ENCODE measurements at regions not wholly inside any gene's neighbourhood (a gene's known extent, or its start where the extent isn't known, plus 50 kb on each side); places are given as distances from the start of the nearest gene placed in this dataset.

- no peak for TF ChIP-seq TAF1 (IDR thresholded peaks at IDR 0.05; ENCODE audit: low read depth, low read length)
- no peak for TF ChIP-seq SPI1 (IDR thresholded peaks at IDR 0.05; ENCODE audit: low read depth, low read length)
- TF ChIP-seq POU2F2 (IDR thresholded peaks at IDR 0.05; ENCODE audit: low read depth, low read length): no peak
- no peak for TF ChIP-seq PAX5 (IDR thresholded peaks at IDR 0.05; ENCODE audit: insufficient read depth, low read length, severe bottlenecking)
- no peak for TF ChIP-seq POLR2A (IDR thresholded peaks at IDR 0.05; ENCODE audit: low read depth, low read length)
- TF ChIP-seq POLR2AphosphoS5 (IDR thresholded peaks at IDR 0.05; ENCODE audit: low read depth, low read length): no peak
- FAIRE-seq: no peak
- DNase-seq (ENCODE audit: insufficient read length, low spot score): no peak
These were observed 153.8 kb downstream of the DEPDC1B start for GRCh38 chr5:60546207-60546606.

DNA sequence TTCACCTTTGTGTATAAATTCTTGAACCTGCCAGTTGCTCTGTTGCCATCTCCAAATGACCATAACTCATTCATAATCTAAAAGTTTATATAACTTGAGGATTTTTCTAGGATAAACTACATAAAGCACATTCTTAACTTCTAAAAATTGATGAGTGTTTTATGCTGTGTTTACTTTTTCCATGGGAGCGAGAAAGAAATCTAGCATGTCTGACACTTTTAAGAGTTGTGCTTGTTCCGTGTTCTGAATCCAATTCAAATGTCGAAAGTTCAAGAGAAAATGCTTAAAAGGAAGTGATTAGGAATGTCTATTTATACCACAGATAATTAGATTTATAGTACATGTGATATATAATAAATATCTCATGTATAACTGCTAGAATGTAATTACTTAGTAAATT lies 154.4 kb downstream of the DEPDC1B start:
- TF ChIP-seq POU2F2 (IDR thresholded peaks at IDR 0.05; ENCODE audit: low read depth, low read length) (no peak), POLR2AphosphoS5 (IDR thresholded peaks at IDR 0.05; ENCODE audit: low read depth, low read length) (no peak), PAX5 (IDR thresholded peaks at IDR 0.05; ENCODE audit: insufficient read depth, low read length, severe bottlenecking) (no peak), POLR2A (IDR thresholded peaks at IDR 0.05; ENCODE audit: low read depth, low read length) (no peak), SPI1 (IDR thresholded peaks at IDR 0.05; ENCODE audit: low read depth, low read length) (no peak), TAF1 (IDR thresholded peaks at IDR 0.05; ENCODE audit: low read depth, low read length) (no peak)
- FAIRE-seq (no peak), DNase-seq (ENCODE audit: insufficient read length, low spot score) (no peak)

DNA sequence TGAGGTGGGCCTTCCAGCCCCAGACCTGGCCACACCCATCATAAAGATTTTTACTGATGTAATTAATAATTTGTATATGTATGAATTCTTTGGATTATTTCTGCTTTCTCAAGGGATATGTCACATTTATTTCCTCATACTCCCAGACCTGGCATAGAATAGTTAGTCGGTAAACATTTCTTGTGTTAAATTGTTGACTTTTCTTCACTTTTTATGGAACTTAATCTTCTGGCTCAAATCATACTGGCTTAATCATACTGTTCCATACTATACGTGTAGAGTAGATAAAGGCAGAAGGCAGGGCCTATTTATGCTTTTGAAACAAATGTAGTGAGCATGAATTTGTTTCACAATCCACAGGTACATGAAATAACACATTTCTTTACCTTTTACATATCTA lies 155.8 kb downstream of the DEPDC1B start:
- TF ChIP-seq POLR2AphosphoS5 (IDR thresholded peaks at IDR 0.05; ENCODE audit: low read depth, low read length): no peak
- TF ChIP-seq PAX5 (IDR thresholded peaks at IDR 0.05; ENCODE audit: insufficient read depth, low read length, severe bottlenecking): no peak
- TF ChIP-seq POU2F2 (IDR thresholded peaks at IDR 0.05; ENCODE audit: low read depth, low read length): no peak
- TF ChIP-seq POLR2A (IDR thresholded peaks at IDR 0.05; ENCODE audit: low read depth, low read length): no peak
- DNase-seq (ENCODE audit: insufficient read length, low spot score) (no peak), FAIRE-seq (no peak)

- TF ChIP-seq SPI1 (IDR thresholded peaks at IDR 0.05; ENCODE audit: low read depth, low read length): peak; percentile 39; the same call in 1 of the 2 replicates
- no peak for TF ChIP-seq POLR2AphosphoS5 (IDR thresholded peaks at IDR 0.05; ENCODE audit: low read depth, low read length)
- FAIRE-seq (no peak), DNase-seq (ENCODE audit: insufficient read length, low spot score) (no peak)
These were observed 158.0 kb downstream of the DEPDC1B start for GRCh38 chr5:60541980-60542379.

GRCh38 chr5:60540856-60541805 lies 158.8 kb downstream of the DEPDC1B start:
- FAIRE-seq: peak; percentile 91
- no peak; the same call in 1 of the 2 replicates for TF ChIP-seq POU2F2 (IDR thresholded peaks at IDR 0.05; ENCODE audit: low read depth, low read length)
- no peak for TF ChIP-seq POLR2A (IDR thresholded peaks at IDR 0.05; ENCODE audit: low read depth, low read length)
- no peak for TF ChIP-seq PAX5 (IDR thresholded peaks at IDR 0.05; ENCODE audit: insufficient read depth, low read length, severe bottlenecking)
- TF ChIP-seq POLR2AphosphoS5 (IDR thresholded peaks at IDR 0.05; ENCODE audit: low read depth, low read length): no peak
- no peak for TF ChIP-seq SPI1 (IDR thresholded peaks at IDR 0.05; ENCODE audit: low read depth, low read length)
- no peak for TF ChIP-seq TAF1 (IDR thresholded peaks at IDR 0.05; ENCODE audit: low read depth, low read length)
- no peak for DNase-seq (ENCODE audit: insufficient read length, low spot score)

- FAIRE-seq (peak; percentile 50), DNase-seq (ENCODE audit: insufficient read length, low spot score) (no peak)
- TF ChIP-seq SPI1 (IDR thresholded peaks at IDR 0.05; ENCODE audit: low read depth, low read length) (peak; percentile 53; the same call in 1 of the 2 replicates), POU2F2 (IDR thresholded peaks at IDR 0.05; ENCODE audit: low read depth, low read length) (no peak)
These were observed 160.8 kb downstream of the DEPDC1B start for GRCh38 chr5:60538955-60539866.

DNA sequence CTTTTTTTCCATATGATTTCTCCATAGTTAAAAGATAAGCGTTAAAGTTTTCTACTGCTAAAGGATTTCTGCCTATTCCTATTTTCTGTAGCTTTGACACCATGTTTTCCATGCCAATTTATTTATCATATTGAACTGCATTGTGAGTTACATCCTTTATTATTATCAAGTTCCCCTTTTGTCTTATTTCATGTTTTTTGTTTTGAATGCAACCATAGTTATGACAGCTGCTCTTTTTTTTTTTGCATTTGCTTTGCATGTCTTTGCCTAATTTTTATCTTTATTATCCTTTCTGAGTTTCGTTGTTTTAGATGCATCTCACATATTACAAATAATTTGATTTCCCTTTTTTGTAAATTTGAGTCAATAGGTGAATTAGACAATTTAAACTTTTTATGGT lies 161.5 kb downstream of the DEPDC1B start:
- DNase-seq (ENCODE audit: insufficient read length, low spot score) (no peak), FAIRE-seq (no peak)
- TF ChIP-seq POLR2AphosphoS5 (IDR thresholded peaks at IDR 0.05; ENCODE audit: low read depth, low read length): no peak
- TF ChIP-seq POU2F2 (IDR thresholded peaks at IDR 0.05; ENCODE audit: low read depth, low read length): no peak
- no peak for TF ChIP-seq TAF1 (IDR thresholded peaks at IDR 0.05; ENCODE audit: low read depth, low read length)
- TF ChIP-seq SPI1 (IDR thresholded peaks at IDR 0.05; ENCODE audit: low read depth, low read length): no peak
- no peak for TF ChIP-seq POLR2A (IDR thresholded peaks at IDR 0.05; ENCODE audit: low read depth, low read length)
- no peak for TF ChIP-seq PAX5 (IDR thresholded peaks at IDR 0.05; ENCODE audit: insufficient read depth, low read length, severe bottlenecking)

- DNase-seq (ENCODE audit: insufficient read length, low spot score) (no peak), FAIRE-seq (no peak)
- no peak for TF ChIP-seq POU2F2 (IDR thresholded peaks at IDR 0.05; ENCODE audit: low read depth, low read length)
- TF ChIP-seq TAF1 (IDR thresholded peaks at IDR 0.05; ENCODE audit: low read depth, low read length): no peak
- no peak for TF ChIP-seq POLR2A (IDR thresholded peaks at IDR 0.05; ENCODE audit: low read depth, low read length)
- TF ChIP-seq POLR2AphosphoS5 (IDR thresholded peaks at IDR 0.05; ENCODE audit: low read depth, low read length): no peak
- TF ChIP-seq PAX5 (IDR thresholded peaks at IDR 0.05; ENCODE audit: insufficient read depth, low read length, severe bottlenecking): no peak
- TF ChIP-seq SPI1 (IDR thresholded peaks at IDR 0.05; ENCODE audit: low read depth, low read length): no peak
These were observed 164.0 kb downstream of the DEPDC1B start for GRCh38 chr5:60535951-60536350.

GRCh38 chr5:60535198-60535597 lies 164.8 kb downstream of the DEPDC1B start:
- DNase-seq (ENCODE audit: insufficient read length, low spot score) (no peak), FAIRE-seq (no peak)
- no peak for TF ChIP-seq SPI1 (IDR thresholded peaks at IDR 0.05; ENCODE audit: low read depth, low read length)
- TF ChIP-seq PAX5 (IDR thresholded peaks at IDR 0.05; ENCODE audit: insufficient read depth, low read length, severe bottlenecking): no peak
- TF ChIP-seq POLR2A (IDR thresholded peaks at IDR 0.05; ENCODE audit: low read depth, low read length): no peak
- no peak for TF ChIP-seq POLR2AphosphoS5 (IDR thresholded peaks at IDR 0.05; ENCODE audit: low read depth, low read length)
- no peak for TF ChIP-seq TAF1 (IDR thresholded peaks at IDR 0.05; ENCODE audit: low read depth, low read length)
- no peak for TF ChIP-seq POU2F2 (IDR thresholded peaks at IDR 0.05; ENCODE audit: low read depth, low read length)

Measured in GM12891 (cell line).